ENCODE measurements at regions not wholly inside any gene's neighbourhood (a gene's known extent, or its start where the extent isn't known, plus 50 kb on each side); places are given as distances from the start of the nearest gene placed in this dataset.
"Not testable (repeated sequence)": the region's sequence is repeated elsewhere in the genome, so short reads cannot be mapped to it uniquely, and the experiment has no call there.

DNA sequence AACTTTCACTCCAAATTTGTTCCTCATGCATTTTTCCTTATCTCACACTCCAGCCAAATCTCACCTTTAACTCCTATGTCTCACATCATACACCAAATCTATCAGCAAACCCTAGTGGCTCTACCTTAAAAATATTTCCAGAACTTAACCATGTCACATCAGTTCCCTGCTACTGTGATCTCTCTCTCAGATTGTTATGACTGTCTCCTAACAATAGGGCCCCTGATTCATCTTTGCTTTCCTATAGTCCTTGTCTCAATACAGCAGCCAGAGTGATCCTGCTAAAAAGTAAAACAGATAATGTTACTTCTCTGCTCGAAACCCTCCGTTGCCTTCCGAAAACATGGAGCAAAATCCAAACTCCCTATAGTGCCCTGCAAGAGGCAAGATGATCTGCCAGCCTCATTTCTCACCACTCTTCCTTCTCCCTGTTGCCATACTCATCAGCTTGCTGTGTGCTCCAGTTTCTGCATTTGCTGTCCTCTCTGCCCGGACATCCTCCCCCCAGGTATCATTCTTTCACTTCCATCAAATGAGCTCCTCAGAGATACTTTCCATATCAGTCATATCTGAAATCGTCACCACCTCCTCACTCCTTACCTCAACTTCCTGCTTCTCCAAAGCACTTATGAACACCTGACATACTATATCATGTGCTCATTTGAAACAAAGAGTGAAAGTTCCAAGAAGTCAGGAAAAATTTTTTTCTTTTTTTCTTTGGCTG is 293.4 kb upstream of the NR3C2 start:
- no peak for DNase-seq

DNA sequence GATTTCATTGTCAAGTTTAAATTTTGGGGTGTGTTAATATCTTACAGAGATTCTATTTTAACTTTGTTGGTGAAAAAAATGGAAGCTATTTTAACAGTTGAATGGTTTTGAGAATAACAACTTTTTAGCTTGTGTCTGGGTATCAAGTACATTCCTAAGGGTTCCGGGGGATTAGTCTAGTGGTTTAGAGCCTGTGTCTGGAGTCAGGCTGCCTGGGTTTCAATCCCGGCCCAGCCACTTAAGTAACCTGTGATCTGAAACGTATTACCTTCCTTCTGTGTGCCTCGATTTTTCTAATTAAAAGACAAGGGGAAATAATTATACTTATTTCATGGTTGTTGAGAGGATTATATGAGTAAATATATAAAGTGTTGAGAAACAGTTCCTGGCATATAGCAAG is 288.6 kb upstream of the NR3C2 start:
- DNase-seq = no peak

DNA sequence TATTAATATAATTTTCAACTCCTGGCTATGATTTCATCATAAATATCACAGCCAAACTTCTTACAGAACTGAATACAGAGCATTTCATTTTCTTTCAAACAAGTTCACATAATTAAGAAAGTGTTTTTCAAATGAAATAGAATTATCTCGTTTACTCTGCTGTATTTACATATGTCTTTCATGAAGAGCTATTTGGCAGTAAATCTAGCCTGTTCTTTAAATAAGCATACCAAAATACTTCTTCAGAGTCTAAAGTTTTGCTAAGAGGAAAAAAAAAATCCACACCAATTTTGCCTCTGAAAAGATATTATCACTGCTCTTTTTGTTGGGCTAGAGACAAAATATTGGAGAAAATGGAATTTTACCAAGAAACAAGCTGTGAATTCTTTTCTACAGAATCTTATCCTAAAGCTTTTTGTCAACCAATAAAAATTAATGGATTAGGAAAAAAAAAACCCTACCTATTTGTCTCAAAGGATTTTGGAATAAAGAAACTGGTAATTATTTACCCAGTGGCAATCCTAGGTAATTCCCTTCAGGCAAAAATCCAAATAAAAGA is 287.9 kb upstream of the NR3C2 start:
- DNase-seq = no peak

DNA sequence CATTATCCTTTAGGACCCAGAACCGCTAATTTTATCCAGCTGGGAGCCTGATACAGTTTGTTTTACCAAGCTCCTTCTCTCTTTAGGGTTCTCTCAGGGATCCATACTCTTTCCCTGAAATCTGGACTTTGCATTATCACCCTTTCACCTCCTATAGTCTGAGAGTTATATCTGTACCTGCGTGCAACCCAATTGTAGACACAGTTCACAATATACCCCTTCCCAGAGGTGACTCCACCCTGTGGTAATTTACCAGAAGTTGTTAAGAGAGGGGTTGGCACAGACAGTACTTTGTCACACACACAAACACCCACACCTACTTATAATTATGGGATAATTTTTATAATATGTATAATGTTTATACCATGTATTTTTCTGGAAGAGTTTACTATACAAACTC is 275.8 kb upstream of the NR3C2 start:
- no peak for DNase-seq

DNA sequence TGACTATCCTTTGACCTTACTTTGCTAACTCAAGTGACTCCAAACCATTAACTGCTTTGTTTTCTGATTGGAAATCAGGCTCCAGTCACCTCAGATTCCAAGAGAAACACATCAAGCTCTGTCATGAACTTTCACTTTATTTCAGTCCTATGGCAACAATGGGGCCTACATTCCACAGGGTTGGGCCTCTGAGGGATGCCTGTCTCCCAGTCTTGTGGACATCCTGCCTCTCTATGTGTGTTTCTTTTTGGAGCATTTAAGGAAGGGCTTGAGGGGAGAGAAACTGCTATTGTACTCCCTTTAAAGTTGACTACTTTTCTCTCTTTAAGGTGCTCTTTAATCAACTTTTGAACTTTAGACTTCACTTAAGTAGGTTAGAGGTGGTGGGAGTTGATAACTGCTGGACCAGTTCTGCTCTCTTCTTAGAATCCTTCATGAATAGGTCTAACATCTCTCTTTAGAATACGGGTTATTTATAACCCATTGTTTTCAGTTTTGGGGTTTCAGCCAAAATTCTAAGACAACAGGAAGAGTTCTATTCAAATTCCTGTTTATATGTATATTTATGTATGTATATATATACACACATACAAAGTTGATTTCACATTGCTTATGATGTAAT is 274.3 kb upstream of the NR3C2 start:
- no peak for DNase-seq

DNA sequence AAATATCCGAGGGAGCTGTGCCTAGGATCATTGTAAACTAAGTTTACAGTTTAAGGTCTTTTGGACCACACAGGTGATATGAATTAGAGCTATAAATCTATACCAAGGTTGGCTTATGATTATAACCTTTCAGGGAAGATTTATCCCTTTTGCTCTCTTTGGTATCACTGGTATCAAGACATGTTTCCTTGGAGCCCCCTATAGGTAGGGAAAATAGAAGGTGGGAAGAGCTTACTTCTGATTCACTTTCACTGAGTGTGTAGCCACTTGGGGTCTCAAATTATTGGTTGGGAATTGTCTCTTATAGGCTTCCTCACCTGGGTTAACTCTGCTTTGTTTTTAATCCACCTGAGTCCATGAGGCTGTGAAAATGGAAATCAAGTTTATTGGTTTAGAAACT is 262.1 kb upstream of the NR3C2 start:
- DNase-seq = no peak

DNA sequence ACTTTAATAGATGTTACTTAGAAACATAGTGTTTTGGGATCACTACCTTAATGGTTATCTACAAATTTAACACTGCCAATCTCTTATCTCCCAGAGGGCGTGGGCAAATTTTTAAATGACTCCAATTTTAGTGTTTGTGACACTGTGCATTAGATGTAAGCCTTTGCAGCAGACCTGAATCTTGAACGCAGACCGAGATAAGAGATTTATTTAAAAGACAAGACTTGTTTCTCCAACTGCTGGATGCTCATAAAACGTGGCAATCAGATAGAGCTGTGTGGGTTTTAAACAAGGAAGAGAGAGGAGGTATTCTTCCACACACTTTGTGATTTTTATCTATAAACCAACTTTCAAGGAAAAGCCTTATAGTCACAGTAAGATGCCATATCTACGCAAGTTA is 252.5 kb upstream of the NR3C2 start:
- no peak for DNase-seq

DNA sequence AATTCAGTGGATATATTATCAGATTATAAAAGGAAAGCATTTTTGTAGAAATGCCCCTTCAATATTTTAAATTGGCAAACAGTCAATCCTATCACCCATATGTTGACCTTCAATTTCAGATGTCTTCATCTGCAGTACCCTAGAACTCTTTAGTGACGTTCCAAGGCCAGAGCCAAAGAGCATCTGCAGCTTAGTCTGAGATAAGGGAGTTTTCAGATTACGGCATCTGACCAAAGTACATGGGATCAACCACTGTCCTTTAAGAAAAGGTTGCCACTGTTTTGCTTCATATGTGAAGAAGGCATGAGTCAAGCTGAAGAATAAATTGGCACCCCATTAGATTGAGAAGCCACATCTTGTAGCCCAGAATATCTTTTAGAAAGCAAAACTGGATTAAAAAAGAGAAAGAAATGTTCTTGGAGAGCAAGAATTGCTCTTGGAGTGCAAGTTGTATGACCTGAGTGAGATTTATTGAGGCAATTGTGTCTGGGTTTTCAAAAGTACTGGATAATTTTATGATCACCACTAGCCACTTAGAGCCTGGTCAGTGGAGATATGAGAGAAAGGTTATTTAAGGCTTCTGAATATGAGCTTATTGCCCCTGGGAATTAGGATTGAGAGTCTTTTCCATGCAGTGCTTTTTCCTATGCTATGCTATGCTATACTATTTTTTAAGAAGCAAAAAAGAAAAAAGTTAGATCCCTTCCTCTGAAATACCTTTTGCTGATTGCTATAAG is 251.9 kb upstream of the NR3C2 start:
- no peak for DNase-seq

DNA sequence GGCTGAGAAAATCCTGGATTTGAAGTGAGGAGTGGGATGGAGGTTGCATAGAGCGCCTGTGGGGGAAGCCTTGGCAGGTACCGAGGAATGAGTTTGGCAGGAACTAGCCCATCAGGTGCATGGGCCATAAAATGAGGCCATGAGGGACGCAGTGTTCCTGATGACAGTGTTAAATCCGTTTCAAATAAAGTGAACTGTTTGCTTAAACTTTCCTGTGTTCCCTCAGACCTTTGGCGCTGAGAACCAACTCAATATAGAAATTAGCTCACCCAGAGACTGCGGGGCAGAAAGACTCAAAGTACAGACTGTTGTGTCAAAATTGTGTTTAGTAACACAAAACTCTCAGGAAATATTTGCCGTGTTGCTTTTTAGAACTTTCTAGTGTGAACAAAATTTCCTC is 250.0 kb upstream of the NR3C2 start:
- DNase-seq = no peak

DNA sequence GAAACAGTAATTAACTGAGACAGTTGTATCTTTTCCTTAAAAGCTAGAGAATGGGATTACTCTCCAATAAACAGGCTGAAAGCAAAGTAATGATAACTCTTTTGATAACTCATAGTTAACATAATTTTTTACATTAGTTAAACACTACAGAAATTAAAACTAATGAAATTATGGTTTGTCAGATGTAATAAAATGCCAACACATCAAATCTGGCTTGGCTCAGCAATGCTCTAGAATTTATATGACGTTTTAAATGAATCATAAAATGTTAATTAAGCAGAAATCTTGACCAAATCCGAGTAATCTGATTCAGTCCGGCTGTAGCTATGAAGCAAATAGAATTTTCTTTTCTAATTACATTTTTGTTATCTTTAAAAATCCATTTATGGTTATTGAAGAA is 244.2 kb upstream of the NR3C2 start:
- no peak for DNase-seq

DNA sequence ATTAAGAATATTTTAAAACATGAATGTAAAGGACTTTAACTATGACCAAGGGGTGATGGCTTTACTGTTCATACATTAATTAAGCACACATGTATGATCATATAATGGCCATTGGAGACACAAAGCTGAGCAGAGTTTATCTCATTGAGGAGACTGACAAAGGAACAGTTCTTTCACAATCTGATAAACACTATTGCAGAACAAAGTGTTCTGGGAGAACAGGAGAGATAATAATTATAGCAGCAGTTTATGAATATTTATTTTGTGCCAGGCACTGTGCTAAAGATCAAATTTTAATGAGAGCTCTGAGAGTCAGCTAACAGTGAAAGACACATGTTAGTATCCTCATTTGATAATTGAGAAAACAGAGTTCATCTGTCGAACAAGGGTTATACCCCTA is 242.4 kb upstream of the NR3C2 start:
- no peak for DNase-seq

DNA sequence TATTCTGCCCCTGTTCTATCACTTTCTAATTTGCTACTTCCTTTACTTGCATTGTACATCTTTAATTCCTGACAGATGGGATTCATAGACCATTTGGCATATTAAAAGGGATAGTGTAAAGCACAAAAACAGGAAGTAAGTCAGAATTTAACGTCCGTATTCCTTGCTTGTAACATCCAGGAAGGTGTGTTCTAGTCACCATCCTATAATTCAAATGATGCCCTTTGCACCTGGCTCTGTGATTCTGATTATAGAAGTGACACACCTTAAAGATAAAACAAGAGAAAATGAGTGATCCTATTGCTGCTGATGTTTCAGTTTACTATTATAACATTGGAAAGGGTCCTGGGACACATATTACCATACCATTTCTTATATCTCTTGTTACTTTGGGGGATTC is 238.7 kb upstream of the NR3C2 start:
- DNase-seq = no peak

DNA sequence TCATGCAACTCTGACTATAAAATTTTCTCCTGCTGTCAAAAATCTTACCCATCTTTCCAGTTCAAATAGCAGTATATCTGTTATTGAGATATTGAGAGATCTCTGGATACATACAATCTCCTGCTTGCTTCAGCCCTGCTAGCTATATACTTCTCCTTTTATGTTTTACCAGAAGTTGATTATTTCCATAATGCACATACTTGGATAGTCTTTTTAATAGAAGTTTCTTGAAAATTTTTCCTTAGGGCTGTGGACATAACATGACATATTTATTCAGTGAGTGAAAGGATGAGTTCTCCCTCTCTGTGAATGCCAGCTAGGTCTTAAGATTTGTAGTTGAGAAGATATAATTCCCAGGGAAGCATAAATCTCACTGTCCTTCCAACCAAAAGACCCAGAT is 234.1 kb upstream of the NR3C2 start:
- DNase-seq = no peak

DNA sequence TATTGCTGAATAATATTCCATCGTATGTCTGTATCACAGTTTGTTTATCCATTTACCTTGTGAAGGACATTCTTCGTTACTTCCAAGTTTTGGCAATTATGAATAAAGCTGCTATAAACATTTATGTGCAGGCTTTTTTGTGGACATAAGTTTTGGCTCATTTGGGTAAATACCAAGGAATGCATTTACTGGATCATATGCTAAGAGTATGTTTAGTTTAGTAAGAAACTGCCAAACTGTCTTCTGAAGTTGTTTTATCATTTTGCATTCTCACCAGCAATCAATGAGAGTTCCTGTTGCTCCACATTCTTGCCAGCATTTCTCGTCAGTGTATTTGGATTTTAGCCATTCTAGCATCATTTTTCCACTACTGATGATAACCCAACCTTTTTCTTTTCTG is 232.7 kb upstream of the NR3C2 start:
- no peak for DNase-seq

DNA sequence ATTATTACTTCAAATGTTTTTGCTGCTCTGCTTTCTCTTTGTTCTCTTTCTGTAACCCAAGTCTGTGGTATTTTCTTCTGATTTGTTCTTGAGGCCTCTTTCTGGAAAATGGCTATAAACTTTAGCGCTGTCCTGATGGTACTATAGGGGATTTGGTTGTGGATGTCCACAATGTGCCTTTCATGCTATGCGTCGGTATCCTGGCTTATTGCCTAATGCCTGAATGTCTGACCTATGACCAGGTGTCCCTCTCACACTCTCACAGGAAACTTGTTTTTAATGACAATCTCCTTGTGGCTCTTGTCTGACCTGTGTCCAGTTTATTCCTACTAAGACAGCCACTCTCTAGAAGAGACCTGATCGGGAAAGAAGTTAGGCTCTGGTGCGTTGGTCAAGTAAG is 222.4 kb upstream of the NR3C2 start:
- no peak for DNase-seq

DNA sequence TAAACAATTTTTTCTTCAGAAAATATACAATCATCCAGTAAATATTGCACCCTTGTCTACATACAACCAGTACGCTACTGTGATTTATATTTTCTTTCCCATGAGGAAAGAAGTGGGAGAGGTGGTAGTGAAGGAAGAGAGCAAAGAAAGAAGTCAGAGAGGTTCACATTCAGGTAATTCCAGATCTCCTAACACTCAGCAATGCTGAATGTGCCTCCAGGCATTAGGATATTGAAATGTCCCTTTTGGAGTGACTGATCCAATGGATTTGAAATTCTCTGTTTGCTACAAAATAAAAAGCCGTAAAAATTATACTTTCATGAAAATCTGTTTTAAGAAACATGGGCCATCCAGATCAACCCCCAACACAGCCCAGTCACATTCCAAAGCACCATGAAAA is 211.9 kb upstream of the NR3C2 start:
- no peak for DNase-seq

DNA sequence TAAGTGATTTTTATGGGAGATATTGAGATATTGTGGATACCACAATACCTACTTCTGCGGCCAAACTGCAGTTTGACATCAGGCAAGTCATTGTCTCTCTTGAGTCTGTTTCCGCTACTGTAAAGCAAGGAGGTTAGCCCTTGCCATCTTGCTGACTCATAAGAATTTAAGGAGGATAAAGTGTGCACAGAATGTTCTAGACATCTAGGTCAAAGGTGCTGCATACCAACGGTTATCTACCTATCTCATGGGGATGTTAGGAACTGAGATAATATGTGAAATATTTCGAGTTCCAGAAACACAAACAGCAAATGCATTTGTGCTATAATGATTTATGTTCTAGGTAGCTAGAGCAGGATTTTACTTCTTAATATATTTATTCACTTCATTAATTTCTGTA is 211.5 kb upstream of the NR3C2 start:
- DNase-seq = no peak

DNA sequence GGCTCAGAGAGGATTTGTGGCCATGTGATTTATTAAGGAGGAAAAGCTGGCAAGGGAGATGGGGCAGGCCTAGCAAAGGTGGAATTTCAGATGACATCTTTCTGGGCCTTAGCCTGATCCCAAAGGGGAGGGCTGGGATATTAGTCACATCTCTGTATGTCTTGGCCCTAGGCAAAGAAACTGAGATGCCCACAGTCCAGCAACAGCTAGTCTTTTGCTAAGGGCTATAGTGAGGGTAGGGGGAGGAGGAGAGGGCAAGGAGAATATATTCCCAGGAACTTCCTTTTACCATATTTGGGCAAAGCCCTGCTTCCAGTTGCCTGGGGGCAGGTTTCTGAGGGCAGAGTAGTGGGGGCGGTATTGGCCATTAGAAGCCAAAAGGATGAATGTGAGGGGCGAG is 209.8 kb upstream of the NR3C2 start:
- no peak for DNase-seq

DNA sequence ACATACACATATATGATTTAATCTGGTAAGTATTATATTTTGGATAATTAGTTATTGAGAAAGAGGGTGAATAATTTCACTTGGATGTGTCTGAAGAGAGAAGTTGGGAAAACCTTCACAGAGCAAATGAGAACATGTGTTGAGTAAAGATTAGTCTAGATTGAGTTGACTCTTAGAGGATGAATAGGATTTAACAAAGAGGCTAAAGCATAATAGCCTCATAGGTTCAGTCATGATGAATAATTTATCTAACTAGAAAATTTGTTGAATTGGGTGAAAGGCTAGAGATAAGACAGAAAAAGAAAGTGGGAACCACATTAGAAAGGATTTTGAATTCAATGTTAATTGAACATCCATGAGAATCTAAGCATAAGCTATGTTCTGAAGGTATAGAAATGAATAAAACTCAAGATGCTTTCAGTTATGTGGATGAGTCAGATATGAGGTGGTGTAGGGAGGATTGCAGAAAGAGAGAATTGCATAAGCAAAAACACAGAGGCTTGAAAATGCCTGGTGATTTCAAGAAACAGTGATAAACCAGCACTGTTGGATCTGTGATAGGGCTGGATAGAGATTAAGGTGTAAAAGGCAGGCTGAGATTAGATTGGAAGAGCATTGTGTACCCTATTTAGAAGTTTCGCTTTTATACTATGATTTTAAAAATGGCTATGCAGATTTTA is 207.6 kb upstream of the NR3C2 start:
- DNase-seq = no peak

DNA sequence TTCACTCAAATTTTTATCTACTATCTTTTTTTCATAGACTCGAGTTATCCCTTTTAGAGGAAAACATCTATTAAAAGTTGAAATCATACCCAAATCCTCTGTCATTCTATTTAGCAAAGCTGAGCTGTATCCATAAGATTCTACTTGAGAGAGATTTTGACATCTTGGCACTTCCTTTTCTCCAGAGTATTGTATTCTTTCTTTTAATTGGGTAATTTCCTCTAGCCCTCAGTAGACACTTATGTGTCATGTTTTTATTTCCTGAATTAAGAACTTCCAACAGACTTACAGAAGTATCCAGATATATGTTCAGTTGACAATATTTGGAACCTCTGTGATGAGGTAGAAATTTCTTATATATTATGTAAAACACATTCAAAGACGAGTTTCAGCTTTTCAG is 201.6 kb upstream of the NR3C2 start:
- DNase-seq = no peak

DNA sequence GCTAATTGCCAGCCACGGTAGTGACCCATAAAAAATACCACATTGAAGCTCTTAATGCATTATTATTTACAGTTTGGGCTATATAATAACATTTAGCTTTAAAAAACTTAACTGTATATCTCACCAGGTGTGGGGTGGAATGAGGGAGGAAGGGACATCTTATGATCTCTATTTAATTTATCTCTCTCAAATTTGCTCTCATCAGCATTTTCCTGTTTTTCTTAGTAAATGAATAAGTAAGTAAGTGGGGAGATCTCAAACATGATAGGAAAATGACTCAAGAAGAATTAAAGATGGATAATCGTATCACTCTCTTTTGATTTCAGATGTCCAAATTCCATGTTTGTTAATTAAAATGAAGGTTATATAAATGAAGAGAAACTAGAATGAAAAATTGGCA is 200.7 kb upstream of the NR3C2 start:
- no peak for DNase-seq

DNA sequence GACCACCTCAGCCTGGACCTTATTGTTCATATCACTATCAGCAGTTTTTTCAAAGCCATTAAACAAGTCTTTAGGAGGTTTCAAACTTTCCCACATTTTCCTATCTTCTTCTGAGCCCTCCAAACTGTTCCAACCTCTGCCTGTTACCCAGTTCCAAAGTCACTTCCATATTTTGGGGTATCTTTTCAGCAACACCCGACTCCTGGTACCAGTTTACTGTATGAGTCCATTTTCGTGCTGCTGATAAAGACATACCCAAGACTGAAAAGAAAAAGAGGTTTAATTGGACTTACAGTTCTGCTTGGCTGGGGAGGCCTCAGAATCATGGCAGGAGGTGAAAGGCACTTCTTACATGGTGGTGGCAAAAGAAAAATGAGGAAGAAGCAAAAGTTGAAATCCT is 195.9 kb upstream of the NR3C2 start:
- not testable (repeated sequence) for DNase-seq

DNA sequence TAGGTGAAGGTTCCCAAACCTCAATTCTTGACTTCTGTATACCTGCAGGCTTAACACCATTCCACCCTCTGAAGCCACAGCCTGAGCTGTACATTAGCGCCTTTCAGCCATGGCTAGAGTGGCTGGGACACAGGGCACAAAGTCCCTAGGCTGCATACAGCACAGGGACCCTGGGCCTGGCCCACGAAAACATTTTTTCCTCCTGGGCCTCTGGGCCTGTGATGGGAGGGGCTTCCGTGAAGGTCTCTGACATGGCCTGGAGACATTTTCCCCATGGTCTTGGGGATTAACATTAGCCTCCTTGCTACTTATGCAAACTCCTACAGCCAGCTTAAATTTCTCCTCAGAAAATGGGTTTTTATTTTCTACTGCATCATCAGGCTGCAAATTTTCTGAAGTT is 195.2 kb upstream of the NR3C2 start:
- not testable (repeated sequence) for DNase-seq
